IPS-18c (cell line): ENCODE measurements at regions not wholly inside any gene's neighbourhood (a gene's known extent, or its start where the extent isn't known, plus 50 kb on each side); places are given as distances from the start of the nearest gene placed in this dataset.

Experiments
- H3K4me3 ChIP-seq: 2 replicates; pipeline ENCODE4 v1.7.0; 2013; ENCODE audit warnings: low read depth, mild to moderate bottlenecking, low read length, moderate library complexity; ENCODE audit not compliant: insufficient read depth
- H3K9me3 ChIP-seq: one replicate; pipeline ENCODE4 v1.6.1; 2013; ENCODE audit warnings: mild to moderate bottlenecking, low read length, moderate library complexity; ENCODE audit not compliant: control insufficient read depth, insufficient read depth

- Histone ChIP-seq H3K4me3 (no peak overlapping the region), H3K9me3 (peaks cover 11% of the 10 kb centered on the region)
Measured at GRCh38 chr9:89991204-89991790, 386.5 kb downstream of the GADD45G start.

GRCh38 chr9:89992326-89993198, 387.8 kb downstream of the GADD45G start:
- Histone ChIP-seq H3K9me3 (peaks cover 11% of the 10 kb centered on the region), H3K4me3 (no peak overlapping the region)

- peaks cover 9% of the 10 kb centered on the region for H3K9me3 ChIP-seq
- H3K4me3 ChIP-seq, result no peak overlapping the region
Measured at GRCh38 chr9:89993678-89994630, 389.1 kb downstream of the GADD45G start.

GRCh38 chr9:89994988-89995613, 390.3 kb downstream of the GADD45G start:
- H3K4me3 ChIP-seq, result no peak overlapping the region
- peaks cover 2% of the 10 kb centered on the region for H3K9me3 ChIP-seq

GRCh38 chr9:89996116-89996515, 391.3 kb downstream of the GADD45G start:
- H3K4me3 ChIP-seq, result no peak overlapping the region

GRCh38 chr9:89996773-89997172, 392.0 kb downstream of the GADD45G start:
- no peaks in the 10 kb centered on the region for H3K9me3 ChIP-seq
- no peak overlapping the region for H3K4me3 ChIP-seq

More at GRCh38 chr9:89996116-89996515, 391.3 kb downstream of the GADD45G start:
- H3K9me3 ChIP-seq, result no peaks in the 10 kb centered on the region

GRCh38 chr9:89998633-89999032, 393.8 kb downstream of the GADD45G start:
- H3K9me3 ChIP-seq, result no peaks in the 10 kb centered on the region
- no peak overlapping the region for H3K4me3 ChIP-seq

- Histone ChIP-seq H3K4me3 (no peak overlapping the region), H3K9me3 (no peaks in the 10 kb centered on the region)
Measured at GRCh38 chr9:89999176-89999533, 394.3 kb downstream of the GADD45G start.

GRCh38 chr9:89999534-90000370, 394.9 kb downstream of the GADD45G start:
- no peak overlapping the region for H3K4me3 ChIP-seq
- H3K9me3 ChIP-seq, result no peaks in the 10 kb centered on the region

- Histone ChIP-seq H3K9me3 (no peaks in the 10 kb centered on the region), H3K4me3 (no peak overlapping the region)
Measured at GRCh38 chr9:90000925-90001324, 396.1 kb downstream of the GADD45G start.

GRCh38 chr9:90001747-90002146, 396.9 kb downstream of the GADD45G start:
- Histone ChIP-seq H3K9me3 (no peaks in the 10 kb centered on the region), H3K4me3 (no peak overlapping the region)

GRCh38 chr9:90002397-90003271, 397.8 kb downstream of the GADD45G start:
- H3K4me3 ChIP-seq, result no peak overlapping the region
- H3K9me3 ChIP-seq, result no peaks in the 10 kb centered on the region

- H3K9me3 ChIP-seq, result no peaks in the 10 kb centered on the region
- no peak overlapping the region for H3K4me3 ChIP-seq
Measured at GRCh38 chr9:90005388-90005787, 400.6 kb downstream of the GADD45G start.

GRCh38 chr9:90007516-90008440, 403.0 kb downstream of the GADD45G start:
- Histone ChIP-seq H3K4me3 (no peak overlapping the region), H3K9me3 (no peaks in the 10 kb centered on the region)

- H3K4me3 ChIP-seq, result no peak overlapping the region
- H3K9me3 ChIP-seq, result no peaks in the 10 kb centered on the region
Measured at GRCh38 chr9:90009447-90009846, 404.6 kb downstream of the GADD45G start.
